ENCODE measurements at regions not wholly inside any gene's neighbourhood (a gene's known extent, or its start where the extent isn't known, plus 50 kb on each side); places are given as distances from the start of the nearest gene placed in this dataset.

GRCh38 chr5:82707741-82708140 lies 369.5 kb downstream of the TMEM167A start:
- 0 to 80% methylated on average over 1 of the region's 1 CpG for WGBS, 2 donors
- Histone ChIP-seq H3K36me3 (no peaks in the 10 kb centered on the region), H3K9me3 (no peaks in the 10 kb centered on the region), H3K4me3 (no peak overlapping the region), H3K27me3 (no peaks in the 10 kb centered on the region), H3K4me1 (no peaks in the 10 kb centered on the region), H3K27ac (no peak overlapping the region)
- TF ChIP-seq POLR2A (IDR thresholded peaks at IDR 0.05) (no peak), POLR2AphosphoS5 (IDR thresholded peaks at IDR 0.05) (no peak), EP300 (IDR thresholded peaks at IDR 0.05) (no peak)
- TF ChIP-seq, protein P1, sequence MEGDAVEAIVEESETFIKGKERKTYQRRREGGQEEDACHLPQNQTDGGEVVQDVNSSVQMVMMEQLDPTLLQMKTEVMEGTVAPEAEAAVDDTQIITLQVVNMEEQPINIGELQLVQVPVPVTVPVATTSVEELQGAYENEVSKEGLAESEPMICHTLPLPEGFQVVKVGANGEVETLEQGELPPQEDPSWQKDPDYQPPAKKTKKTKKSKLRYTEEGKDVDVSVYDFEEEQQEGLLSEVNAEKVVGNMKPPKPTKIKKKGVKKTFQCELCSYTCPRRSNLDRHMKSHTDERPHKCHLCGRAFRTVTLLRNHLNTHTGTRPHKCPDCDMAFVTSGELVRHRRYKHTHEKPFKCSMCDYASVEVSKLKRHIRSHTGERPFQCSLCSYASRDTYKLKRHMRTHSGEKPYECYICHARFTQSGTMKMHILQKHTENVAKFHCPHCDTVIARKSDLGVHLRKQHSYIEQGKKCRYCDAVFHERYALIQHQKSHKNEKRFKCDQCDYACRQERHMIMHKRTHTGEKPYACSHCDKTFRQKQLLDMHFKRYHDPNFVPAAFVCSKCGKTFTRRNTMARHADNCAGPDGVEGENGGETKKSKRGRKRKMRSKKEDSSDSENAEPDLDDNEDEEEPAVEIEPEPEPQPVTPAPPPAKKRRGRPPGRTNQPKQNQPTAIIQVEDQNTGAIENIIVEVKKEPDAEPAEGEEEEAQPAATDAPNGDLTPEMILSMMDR (IDR thresholded peaks at IDR 0.05) = no peak
- DNase-seq (no peak), ATAC-seq (ENCODE audit: low FRiP score in 2 of 2) (no peak)

- no peaks in the 10 kb centered on the region for H3K4me1 ChIP-seq
- no peaks in the 10 kb centered on the region for H3K9me3 ChIP-seq
- ATAC-seq (ENCODE audit: low FRiP score in 2 of 2) (no peak), DNase-seq (no peak)
- H3K27ac ChIP-seq = no peak overlapping the region
- no peak for TF ChIP-seq EP300 (IDR thresholded peaks at IDR 0.05)
- WGBS, 2 donors = 85% methylated on average over 2 of the region's 2 CpGs
- H3K36me3 ChIP-seq = no peaks in the 10 kb centered on the region
- H3K27me3 ChIP-seq = no peaks in the 10 kb centered on the region
- no peak overlapping the region for H3K4me3 ChIP-seq
Observed at GRCh38 chr5:82704381-82704780, 372.8 kb downstream of the TMEM167A start.

- Histone ChIP-seq H3K36me3 (no peaks in the 10 kb centered on the region), H3K9me3 (no peaks in the 10 kb centered on the region), H3K4me1 (no peaks in the 10 kb centered on the region), H3K27ac (no peak overlapping the region), H3K27me3 (no peaks in the 10 kb centered on the region), H3K4me3 (no peak overlapping the region)
- WGBS, 2 donors = 0% methylated on average over 1 of the region's 1 CpG
- TF ChIP-seq POLR2AphosphoS5 (IDR thresholded peaks at IDR 0.05) = no peak
- TF ChIP-seq EP300 (IDR thresholded peaks at IDR 0.05) = no peak
- TF ChIP-seq, protein P1 (IDR thresholded peaks at IDR 0.05) = no peak
- no peak for TF ChIP-seq POLR2A (IDR thresholded peaks at IDR 0.05)
- ATAC-seq (ENCODE audit: low FRiP score in 2 of 2) (no peak), DNase-seq (no peak)
Observed at GRCh38 chr5:82702046-82702445, 375.1 kb downstream of the TMEM167A start.

GRCh38 chr5:82699737-82700136 lies 377.5 kb downstream of the TMEM167A start:
- no peaks in the 10 kb centered on the region for H3K9me3 ChIP-seq
- no peak for TF ChIP-seq POLR2A (IDR thresholded peaks at IDR 0.05)
- TF ChIP-seq EP300 (IDR thresholded peaks at IDR 0.05) = no peak
- TF ChIP-seq, protein P1 (IDR thresholded peaks at IDR 0.05) = no peak
- no peak for TF ChIP-seq POLR2AphosphoS5 (IDR thresholded peaks at IDR 0.05)
- WGBS, 2 donors = 85 to 89% methylated on average over 6 of the region's 6 CpGs
- no peak for DNase-seq
- no peak overlapping the region for H3K27ac ChIP-seq
- no peak overlapping the region for H3K4me3 ChIP-seq
- ATAC-seq (ENCODE audit: low FRiP score in 2 of 2) = no peak
- no peaks in the 10 kb centered on the region for H3K27me3 ChIP-seq
- no peaks in the 10 kb centered on the region for H3K4me1 ChIP-seq
- H3K36me3 ChIP-seq = no peaks in the 10 kb centered on the region

DNA sequence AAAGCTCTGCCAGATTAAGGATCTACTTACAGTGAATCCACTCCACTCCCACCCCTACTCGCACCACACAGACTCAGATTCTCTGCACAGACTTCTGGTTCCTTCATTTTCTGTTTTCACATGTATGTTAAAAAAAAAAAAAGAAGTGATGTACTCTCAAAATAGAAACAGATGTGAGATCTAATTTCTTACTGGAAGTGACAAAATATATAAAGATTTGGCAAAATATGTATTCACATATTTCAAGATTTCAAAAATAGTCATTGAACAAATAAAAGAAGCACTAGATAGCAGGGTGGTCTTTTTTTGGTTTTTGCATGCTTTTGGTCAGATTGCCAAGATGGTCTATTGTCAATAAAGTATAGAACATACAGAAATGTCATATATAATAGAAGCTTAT lies 379.2 kb downstream of the TMEM167A start:
- H3K4me3 ChIP-seq = no peak overlapping the region
- ATAC-seq (ENCODE audit: low FRiP score in 2 of 2) (no peak), DNase-seq (no peak)
- H3K27ac ChIP-seq = no peak overlapping the region
- H3K27me3 ChIP-seq = no peaks in the 10 kb centered on the region
- TF ChIP-seq POLR2AphosphoS5 (IDR thresholded peaks at IDR 0.05) (no peak), EP300 (IDR thresholded peaks at IDR 0.05) (no peak), POLR2A (IDR thresholded peaks at IDR 0.05) (no peak)
- TF ChIP-seq, protein P1 (IDR thresholded peaks at IDR 0.05) = no peak
- no peaks in the 10 kb centered on the region for H3K36me3 ChIP-seq
- WGBS, 2 donors = 68 to 89% methylated on average over 1 of the region's 1 CpG
- H3K4me1 ChIP-seq = no peaks in the 10 kb centered on the region
- H3K9me3 ChIP-seq = no peaks in the 10 kb centered on the region

All from upper lobe of left lung (tissue), 6 donors.